GM23338 (cell line): ENCODE measurements at regions not wholly inside any gene's neighbourhood (a gene's known extent, or its start where the extent isn't known, plus 50 kb on each side); places are given as distances from the start of the nearest gene placed in this dataset.

ENCODE experiments used
- ATAC-seq: fragments of 200-7000 bp; cut with Tn5 transposase; 3 replicates; pipeline ENCODE4 v1.9.1; 2020
- DNase-seq: peaks from one replicate; pipeline ENCODE4 v3.0.0-alpha.2; 2015; ENCODE audit warnings: low spot score
- H2AFZ ChIP-seq: fragments of 200-600 bp; sonication (generic); 2 replicates; pipeline ENCODE4 v1.8.0; 2016; ENCODE audit warnings: antibody characterized with exemption, mild to moderate bottlenecking, moderate library complexity
- H3F3A ChIP-seq: fragments of 200-600 bp; sonication (generic); replicated peaks from 2 replicates; pipeline ENCODE4 v1.8.0; 2017; ENCODE audit warnings: antibody characterized with exemption, mixed run types, low read depth
- H3K27ac ChIP-seq: fragments of 200-600 bp; sonication (generic); 2 replicates; pipeline ENCODE4 v1.6.1; 2016; ENCODE audit warnings: low read depth
- H3K27me3 ChIP-seq: fragments of 200-600 bp; sonication (generic); 2 replicates; pipeline ENCODE4 v1.8.0; 2016; ENCODE audit warnings: mild to moderate bottlenecking, mixed run types, moderate library complexity; ENCODE audit not compliant: insufficient read depth
- H3K36me3 ChIP-seq: fragments of 200-600 bp; sonication (generic); 2 replicates; pipeline ENCODE4 v1.8.0; 2016; ENCODE audit warnings: mild to moderate bottlenecking; ENCODE audit not compliant: insufficient read depth
- H3K4me1 ChIP-seq: fragments of 200-600 bp; sonication (generic); 2 replicates; pipeline ENCODE4 v1.8.0; 2016; ENCODE audit warnings: mild to moderate bottlenecking, moderate library complexity; ENCODE audit not compliant: insufficient read depth
- H3K4me2 ChIP-seq: fragments of 200-600 bp; sonication (generic); 2 replicates; pipeline ENCODE4 v1.7.1; 2017; ENCODE audit warnings: mixed run types
- H3K4me3 ChIP-seq: fragments of 200-600 bp; sonication (generic); 2 replicates; pipeline ENCODE4 v1.6.1; 2016; ENCODE audit warnings: mixed run types
- H3K79me2 ChIP-seq: fragments of 200-600 bp; sonication (generic); replicated peaks from 2 replicates; pipeline ENCODE4 v1.8.0; 2017; ENCODE audit warnings: mild to moderate bottlenecking; ENCODE audit not compliant: insufficient read depth
- H3K9me2 ChIP-seq: fragments of 200-600 bp; sonication (generic); 2 replicates; pipeline ENCODE4 v1.8.0; 2017; ENCODE audit not compliant: insufficient read depth
- H4K20me1 ChIP-seq: fragments of 200-600 bp; sonication (generic); replicated peaks from 2 replicates; pipeline ENCODE4 v1.8.0; 2017; ENCODE audit warnings: mild to moderate bottlenecking; ENCODE audit not compliant: insufficient read depth
- H3K27ac Mint-ChIP-seq: 2 replicates; pipeline ENCODE4 v1.8.0; 2020; ENCODE audit warnings: inconsistent platforms, mild to moderate bottlenecking, moderate library complexity, mixed read lengths
- H3K27me3 Mint-ChIP-seq: 3 replicates; pipeline ENCODE4 v1.8.0; 2022; ENCODE audit warnings: low read depth, mild to moderate bottlenecking, moderate library complexity, mixed read lengths, inconsistent platforms; ENCODE audit not compliant: insufficient read depth, poor library complexity
- H3K36me3 Mint-ChIP-seq: 3 replicates; pipeline ENCODE4 v1.8.0; 2021; ENCODE audit warnings: low read depth, mild to moderate bottlenecking, inconsistent platforms, moderate library complexity, mixed read lengths
- H3K4me1 Mint-ChIP-seq: 3 replicates; pipeline ENCODE4 v1.8.0; 2020; ENCODE audit warnings: mild to moderate bottlenecking, inconsistent platforms, mixed read lengths
- H3K4me3 Mint-ChIP-seq: 3 replicates; pipeline ENCODE4 v1.8.0; 2021; ENCODE audit warnings: moderate library complexity, mild to moderate bottlenecking, inconsistent platforms, mixed read lengths
- H3K9me3 Mint-ChIP-seq: 3 replicates; pipeline ENCODE4 v1.8.0; 2020; ENCODE audit warnings: moderate library complexity, mild to moderate bottlenecking, inconsistent platforms, mixed read lengths
- CREB1 ChIP-seq: fragments of 250-450 bp; sonication (Bioruptor Pico); IDR thresholded peaks from 2 replicates; pipeline ENCODE4 v1.5.0; 2020; ENCODE audit warnings: low read depth, mild to moderate bottlenecking, moderate library complexity
- EZH2 ChIP-seq: fragments of 200-600 bp; sonication (generic); IDR thresholded peaks from one replicate; pipeline ENCODE4 v1.8.0; 2017; ENCODE audit warnings: antibody characterized with exemption, mild to moderate bottlenecking, low read depth; ENCODE audit not compliant: unreplicated experiment
- EZH2phosphoT487 ChIP-seq: fragments of 200-600 bp; sonication (generic); IDR thresholded peaks from one replicate; pipeline ENCODE4 v1.8.1; 2018; ENCODE audit warnings: antibody characterized with exemption; ENCODE audit not compliant: unreplicated experiment
- JUNB ChIP-seq: IDR thresholded peaks from one replicate; pipeline ENCODE4 v1.6.1; 2016; ENCODE audit warnings: antibody characterized with exemption; ENCODE audit not compliant: unreplicated experiment
- POLR2AphosphoS5 ChIP-seq: IDR thresholded peaks from 2 replicates; pipeline ENCODE4 v1.6.1; 2016; ENCODE audit warnings: antibody characterized with exemption, low read depth
- STAT1 ChIP-seq: IDR thresholded peaks from one replicate; pipeline ENCODE4 v1.6.1; 2016; ENCODE audit warnings: antibody characterized with exemption; ENCODE audit not compliant: unreplicated experiment
- ZNF114 ChIP-seq: fragments of 250-450 bp; sonication (Bioruptor Pico); IDR thresholded peaks from 2 replicates; pipeline ENCODE4 v1.5.0; 2020; ENCODE audit warnings: mild to moderate bottlenecking, moderate library complexity
- ZNF331 ChIP-seq: fragments of 250-450 bp; sonication (Bioruptor Pico); IDR thresholded peaks from 2 replicates; pipeline ENCODE4 v1.5.0; 2020; ENCODE audit warnings: low read depth, mild to moderate bottlenecking, moderate library complexity
- TF ChIP-seq, protein P1 (sequence below): IDR thresholded peaks from one replicate; pipeline ENCODE4 v1.6.1; 2018; ENCODE audit warnings: antibody characterized with exemption; ENCODE audit not compliant: unreplicated experiment
- TF ChIP-seq, protein P2 (sequence below): fragments of 250-450 bp; sonication (Bioruptor Pico); IDR thresholded peaks from 2 replicates; pipeline ENCODE4 v1.5.0; 2020; ENCODE audit warnings: mild to moderate bottlenecking, moderate library complexity
- TF ChIP-seq, protein P3 (sequence below), 2 experiments: fragments of 200-600 bp in 1 of 2; sonication (generic) in 1 of 2; conservative IDR thresholded peaks; 2 replicates each; pipeline versions ENCODE4 v1.5.1 to v1.6.1; 2016 to 2017; ENCODE audit warnings: antibody characterized with exemption in 2 of 2, low read depth in 2 of 2, mild to moderate bottlenecking in 2 of 2, moderate library complexity in 1 of 2
- TF ChIP-seq, protein P4 (sequence below): IDR thresholded peaks from 2 replicates; pipeline ENCODE4 v1.6.1; 2016; ENCODE audit warnings: antibody characterized with exemption

DNA sequence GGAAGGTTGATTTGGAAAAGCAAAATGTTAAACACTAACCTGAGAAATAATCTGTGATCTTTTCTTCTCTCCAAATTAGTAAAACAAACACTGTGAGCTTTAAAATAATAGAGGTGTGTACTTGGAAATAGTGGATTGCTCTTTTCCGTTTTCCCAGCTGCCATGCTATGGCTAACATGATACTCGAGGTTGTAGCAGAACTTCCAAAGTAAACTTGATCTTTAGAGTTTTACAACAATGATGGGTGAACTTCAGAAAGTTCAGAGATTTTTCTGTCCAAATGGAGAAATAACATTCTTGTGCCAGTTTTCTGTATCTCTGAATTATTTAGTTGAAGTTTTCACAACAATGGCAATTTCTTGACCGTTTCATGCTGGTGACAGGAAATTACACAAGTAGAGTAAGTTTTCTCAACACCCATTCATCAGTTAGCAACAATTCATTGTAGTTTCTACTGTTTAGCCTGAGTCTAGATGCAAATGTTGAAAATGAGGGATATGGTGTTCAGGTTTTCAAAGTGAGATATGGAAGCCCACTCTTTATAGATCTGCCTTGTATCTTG, 135.3 kb upstream of the CTAGE1 start:
- Histone ChIP-seq H3K4me3 (no peak overlapping the region), H3F3A (no peaks in the 10 kb centered on the region), H3K27me3 (peaks cover 17% of the 10 kb centered on the region), H3K9me2 (peaks cover 28% of the 10 kb centered on the region; the same call in 1 of the 2 replicates), H4K20me1 (no peaks in the 10 kb centered on the region; the same call in 1 of the 2 replicates), H3K4me1 (peaks cover 18% of the 10 kb centered on the region), H3K27ac (no peak overlapping the region), H2AFZ (no peak overlapping the region), H3K4me2 (no peak overlapping the region), H3K79me2 (no peaks in the 10 kb centered on the region), H3K36me3 (no peaks in the 10 kb centered on the region)
- no peaks in the 10 kb centered on the region for H3K9me3 Mint-ChIP-seq
- ATAC-seq, result no peak
- H3K36me3 Mint-ChIP-seq, result no peaks in the 10 kb centered on the region
- peaks cover 12% of the 10 kb centered on the region; the same call in 2 of the 3 replicates for H3K4me1 Mint-ChIP-seq
- no peak overlapping the region for H3K27ac Mint-ChIP-seq
- H3K4me3 Mint-ChIP-seq, result no peak overlapping the region
- peaks cover 8% of the 10 kb centered on the region for H3K27me3 Mint-ChIP-seq
- DNase-seq, result no peak
- TF ChIP-seq, protein P1, sequence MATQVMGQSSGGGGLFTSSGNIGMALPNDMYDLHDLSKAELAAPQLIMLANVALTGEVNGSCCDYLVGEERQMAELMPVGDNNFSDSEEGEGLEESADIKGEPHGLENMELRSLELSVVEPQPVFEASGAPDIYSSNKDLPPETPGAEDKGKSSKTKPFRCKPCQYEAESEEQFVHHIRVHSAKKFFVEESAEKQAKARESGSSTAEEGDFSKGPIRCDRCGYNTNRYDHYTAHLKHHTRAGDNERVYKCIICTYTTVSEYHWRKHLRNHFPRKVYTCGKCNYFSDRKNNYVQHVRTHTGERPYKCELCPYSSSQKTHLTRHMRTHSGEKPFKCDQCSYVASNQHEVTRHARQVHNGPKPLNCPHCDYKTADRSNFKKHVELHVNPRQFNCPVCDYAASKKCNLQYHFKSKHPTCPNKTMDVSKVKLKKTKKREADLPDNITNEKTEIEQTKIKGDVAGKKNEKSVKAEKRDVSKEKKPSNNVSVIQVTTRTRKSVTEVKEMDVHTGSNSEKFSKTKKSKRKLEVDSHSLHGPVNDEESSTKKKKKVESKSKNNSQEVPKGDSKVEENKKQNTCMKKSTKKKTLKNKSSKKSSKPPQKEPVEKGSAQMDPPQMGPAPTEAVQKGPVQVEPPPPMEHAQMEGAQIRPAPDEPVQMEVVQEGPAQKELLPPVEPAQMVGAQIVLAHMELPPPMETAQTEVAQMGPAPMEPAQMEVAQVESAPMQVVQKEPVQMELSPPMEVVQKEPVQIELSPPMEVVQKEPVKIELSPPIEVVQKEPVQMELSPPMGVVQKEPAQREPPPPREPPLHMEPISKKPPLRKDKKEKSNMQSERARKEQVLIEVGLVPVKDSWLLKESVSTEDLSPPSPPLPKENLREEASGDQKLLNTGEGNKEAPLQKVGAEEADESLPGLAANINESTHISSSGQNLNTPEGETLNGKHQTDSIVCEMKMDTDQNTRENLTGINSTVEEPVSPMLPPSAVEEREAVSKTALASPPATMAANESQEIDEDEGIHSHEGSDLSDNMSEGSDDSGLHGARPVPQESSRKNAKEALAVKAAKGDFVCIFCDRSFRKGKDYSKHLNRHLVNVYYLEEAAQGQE, result no peak
- TF ChIP-seq STAT1, result no peak
- TF ChIP-seq, protein P2, sequence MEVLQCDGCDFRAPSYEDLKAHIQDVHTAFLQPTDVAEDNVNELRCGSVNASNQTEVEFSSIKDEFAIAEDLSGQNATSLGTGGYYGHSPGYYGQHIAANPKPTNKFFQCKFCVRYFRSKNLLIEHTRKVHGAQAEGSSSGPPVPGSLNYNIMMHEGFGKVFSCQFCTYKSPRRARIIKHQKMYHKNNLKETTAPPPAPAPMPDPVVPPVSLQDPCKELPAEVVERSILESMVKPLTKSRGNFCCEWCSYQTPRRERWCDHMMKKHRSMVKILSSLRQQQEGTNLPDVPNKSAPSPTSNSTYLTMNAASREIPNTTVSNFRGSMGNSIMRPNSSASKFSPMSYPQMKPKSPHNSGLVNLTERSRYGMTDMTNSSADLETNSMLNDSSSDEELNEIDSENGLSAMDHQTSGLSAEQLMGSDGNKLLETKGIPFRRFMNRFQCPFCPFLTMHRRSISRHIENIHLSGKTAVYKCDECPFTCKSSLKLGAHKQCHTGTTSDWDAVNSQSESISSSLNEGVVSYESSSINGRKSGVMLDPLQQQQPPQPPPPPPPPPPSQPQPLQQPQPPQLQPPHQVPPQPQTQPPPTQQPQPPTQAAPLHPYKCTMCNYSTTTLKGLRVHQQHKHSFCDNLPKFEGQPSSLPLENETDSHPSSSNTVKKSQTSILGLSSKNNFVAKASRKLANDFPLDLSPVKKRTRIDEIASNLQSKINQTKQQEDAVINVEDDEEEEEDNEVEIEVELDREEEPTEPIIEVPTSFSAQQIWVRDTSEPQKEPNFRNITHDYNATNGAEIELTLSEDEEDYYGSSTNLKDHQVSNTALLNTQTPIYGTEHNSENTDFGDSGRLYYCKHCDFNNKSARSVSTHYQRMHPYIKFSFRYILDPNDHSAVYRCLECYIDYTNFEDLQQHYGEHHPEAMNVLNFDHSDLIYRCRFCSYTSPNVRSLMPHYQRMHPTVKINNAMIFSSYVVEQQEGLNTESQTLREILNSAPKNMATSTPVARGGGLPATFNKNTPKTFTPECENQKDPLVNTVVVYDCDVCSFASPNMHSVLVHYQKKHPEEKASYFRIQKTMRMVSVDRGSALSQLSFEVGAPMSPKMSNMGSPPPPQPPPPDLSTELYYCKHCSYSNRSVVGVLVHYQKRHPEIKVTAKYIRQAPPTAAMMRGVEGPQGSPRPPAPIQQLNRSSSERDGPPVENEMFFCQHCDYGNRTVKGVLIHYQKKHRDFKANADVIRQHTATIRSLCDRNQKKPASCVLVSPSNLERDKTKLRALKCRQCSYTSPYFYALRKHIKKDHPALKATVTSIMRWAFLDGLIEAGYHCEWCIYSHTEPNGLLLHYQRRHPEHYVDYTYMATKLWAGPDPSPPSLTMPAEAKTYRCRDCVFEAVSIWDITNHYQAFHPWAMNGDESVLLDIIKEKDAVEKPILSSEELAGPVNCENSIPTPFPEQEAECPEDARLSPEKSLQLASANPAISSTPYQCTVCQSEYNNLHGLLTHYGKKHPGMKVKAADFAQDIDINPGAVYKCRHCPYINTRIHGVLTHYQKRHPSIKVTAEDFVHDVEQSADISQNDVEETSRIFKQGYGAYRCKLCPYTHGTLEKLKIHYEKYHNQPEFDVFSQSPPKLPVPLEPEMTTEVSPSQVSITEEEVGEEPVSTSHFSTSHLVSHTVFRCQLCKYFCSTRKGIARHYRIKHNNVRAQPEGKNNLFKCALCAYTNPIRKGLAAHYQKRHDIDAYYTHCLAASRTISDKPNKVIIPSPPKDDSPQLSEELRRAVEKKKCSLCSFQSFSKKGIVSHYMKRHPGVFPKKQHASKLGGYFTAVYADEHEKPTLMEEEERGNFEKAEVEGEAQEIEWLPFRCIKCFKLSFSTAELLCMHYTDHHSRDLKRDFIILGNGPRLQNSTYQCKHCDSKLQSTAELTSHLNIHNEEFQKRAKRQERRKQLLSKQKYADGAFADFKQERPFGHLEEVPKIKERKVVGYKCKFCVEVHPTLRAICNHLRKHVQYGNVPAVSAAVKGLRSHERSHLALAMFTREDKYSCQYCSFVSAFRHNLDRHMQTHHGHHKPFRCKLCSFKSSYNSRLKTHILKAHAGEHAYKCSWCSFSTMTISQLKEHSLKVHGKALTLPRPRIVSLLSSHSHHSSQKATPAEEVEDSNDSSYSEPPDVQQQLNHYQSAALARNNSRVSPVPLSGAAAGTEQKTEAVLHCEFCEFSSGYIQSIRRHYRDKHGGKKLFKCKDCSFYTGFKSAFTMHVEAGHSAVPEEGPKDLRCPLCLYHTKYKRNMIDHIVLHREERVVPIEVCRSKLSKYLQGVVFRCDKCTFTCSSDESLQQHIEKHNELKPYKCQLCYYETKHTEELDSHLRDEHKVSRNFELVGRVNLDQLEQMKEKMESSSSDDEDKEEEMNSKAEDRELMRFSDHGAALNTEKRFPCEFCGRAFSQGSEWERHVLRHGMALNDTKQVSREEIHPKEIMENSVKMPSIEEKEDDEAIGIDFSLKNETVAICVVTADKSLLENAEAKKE (CRISPR knock-in tag), result no peak
- TF ChIP-seq CREB1 (CRISPR knock-in tag), result no peak
- TF ChIP-seq, protein P3, sequence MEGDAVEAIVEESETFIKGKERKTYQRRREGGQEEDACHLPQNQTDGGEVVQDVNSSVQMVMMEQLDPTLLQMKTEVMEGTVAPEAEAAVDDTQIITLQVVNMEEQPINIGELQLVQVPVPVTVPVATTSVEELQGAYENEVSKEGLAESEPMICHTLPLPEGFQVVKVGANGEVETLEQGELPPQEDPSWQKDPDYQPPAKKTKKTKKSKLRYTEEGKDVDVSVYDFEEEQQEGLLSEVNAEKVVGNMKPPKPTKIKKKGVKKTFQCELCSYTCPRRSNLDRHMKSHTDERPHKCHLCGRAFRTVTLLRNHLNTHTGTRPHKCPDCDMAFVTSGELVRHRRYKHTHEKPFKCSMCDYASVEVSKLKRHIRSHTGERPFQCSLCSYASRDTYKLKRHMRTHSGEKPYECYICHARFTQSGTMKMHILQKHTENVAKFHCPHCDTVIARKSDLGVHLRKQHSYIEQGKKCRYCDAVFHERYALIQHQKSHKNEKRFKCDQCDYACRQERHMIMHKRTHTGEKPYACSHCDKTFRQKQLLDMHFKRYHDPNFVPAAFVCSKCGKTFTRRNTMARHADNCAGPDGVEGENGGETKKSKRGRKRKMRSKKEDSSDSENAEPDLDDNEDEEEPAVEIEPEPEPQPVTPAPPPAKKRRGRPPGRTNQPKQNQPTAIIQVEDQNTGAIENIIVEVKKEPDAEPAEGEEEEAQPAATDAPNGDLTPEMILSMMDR (conservative IDR thresholded peaks at IDR 0.05; ENCODE audit: low read depth in 2 of 2), result no peak
- TF ChIP-seq JUNB, result no peak
- TF ChIP-seq EZH2phosphoT487, result no peak
- no peak for TF ChIP-seq ZNF331 (CRISPR knock-in tag)
- TF ChIP-seq, protein P4, sequence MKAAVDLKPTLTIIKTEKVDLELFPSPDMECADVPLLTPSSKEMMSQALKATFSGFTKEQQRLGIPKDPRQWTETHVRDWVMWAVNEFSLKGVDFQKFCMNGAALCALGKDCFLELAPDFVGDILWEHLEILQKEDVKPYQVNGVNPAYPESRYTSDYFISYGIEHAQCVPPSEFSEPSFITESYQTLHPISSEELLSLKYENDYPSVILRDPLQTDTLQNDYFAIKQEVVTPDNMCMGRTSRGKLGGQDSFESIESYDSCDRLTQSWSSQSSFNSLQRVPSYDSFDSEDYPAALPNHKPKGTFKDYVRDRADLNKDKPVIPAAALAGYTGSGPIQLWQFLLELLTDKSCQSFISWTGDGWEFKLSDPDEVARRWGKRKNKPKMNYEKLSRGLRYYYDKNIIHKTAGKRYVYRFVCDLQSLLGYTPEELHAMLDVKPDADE, result no peak
- no peak for TF ChIP-seq ZNF114 (CRISPR knock-in tag)
- no peak for TF ChIP-seq POLR2AphosphoS5
- TF ChIP-seq EZH2, result no peak
